OCI-LY3 (cell line): ENCODE measurements at regions not wholly inside any gene's neighbourhood (a gene's known extent, or its start where the extent isn't known, plus 50 kb on each side); places are given as distances from the start of the nearest gene placed in this dataset.

Experiments
- H2AFZ ChIP-seq: fragments of 200-600, 300-600 bp; shearing (Covaris generic); 2 replicates; pipeline ENCODE4 v1.6.0; 2014; ENCODE audit warnings: antibody characterized with exemption, low read depth, low read length
- H3K27ac ChIP-seq: fragments of 200-600, 300-600 bp; sonication (generic); 2 replicates; pipeline ENCODE4 v1.5.1; 2014; ENCODE audit warnings: mild to moderate bottlenecking, low read length, moderate library complexity, mixed read lengths
- H3K27me3 ChIP-seq: fragments of 200-600, 300-600 bp; sonication (generic); 2 replicates; pipeline ENCODE4 v1.6.1; 2014; ENCODE audit warnings: low read depth, low read length, mixed read lengths
- H3K36me3 ChIP-seq: fragments of 200-600, 300-600 bp; sonication (generic); replicated peaks from 2 replicates; pipeline ENCODE3; 2014; ENCODE audit warnings: low read depth, low read length, mixed read lengths
- H3K4me1 ChIP-seq: fragments of 300-600, 200-600 bp; sonication (generic); 2 replicates; pipeline ENCODE4 v1.6.1; 2014; ENCODE audit warnings: low read length, mixed read lengths
- H3K4me2 ChIP-seq: fragments of 200-600, 300-600 bp; sonication (generic); 2 replicates; pipeline ENCODE4 v1.6.1; 2014; ENCODE audit warnings: low read length, mixed read lengths
- H3K4me3 ChIP-seq: fragments of 300-600, 200-600 bp; sonication (generic); 2 replicates; pipeline ENCODE4 v1.5.1; 2014; ENCODE audit warnings: antibody characterized with exemption, mild to moderate bottlenecking, low read length, moderate library complexity
- H3K79me2 ChIP-seq: fragments of 300-600, 200-600 bp; shearing (Covaris generic); 2 replicates; pipeline ENCODE4 v1.6.1; 2014; ENCODE audit warnings: mild to moderate bottlenecking, low read length, mixed read lengths
- H3K9ac ChIP-seq: fragments of 300-600, 200-600 bp; shearing (Covaris generic); 2 replicates; pipeline ENCODE4 v1.6.0; 2014; ENCODE audit warnings: mild to moderate bottlenecking, low read length, moderate library complexity
- H3K9me3 ChIP-seq: fragments of 200-600, 300-600 bp; shearing (Covaris generic); 2 replicates; pipeline ENCODE4 v1.6.1; 2014; ENCODE audit warnings: low read length, mixed read lengths; ENCODE audit not compliant: insufficient read depth
- H4K20me1 ChIP-seq: fragments of 200-600, 300-600 bp; sonication (generic); 2 replicates; pipeline ENCODE4 v1.6.1; 2016; ENCODE audit warnings: low read length, mixed read lengths; ENCODE audit not compliant: insufficient read depth
- EZH2phosphoT487 ChIP-seq: fragments of 200-600 bp; shearing (Covaris generic); IDR thresholded peaks from 2 replicates; pipeline ENCODE4 v1.6.1; 2018; ENCODE audit warnings: antibody characterized with exemption, mixed run types, low read depth
- TF ChIP-seq, protein P1 (sequence below): fragments of 200-600, 300-600 bp; sonication (generic); IDR thresholded peaks from 2 replicates; pipeline ENCODE4 v1.5.1; 2014; ENCODE audit warnings: antibody characterized with exemption, low read length, low read depth

DNA sequence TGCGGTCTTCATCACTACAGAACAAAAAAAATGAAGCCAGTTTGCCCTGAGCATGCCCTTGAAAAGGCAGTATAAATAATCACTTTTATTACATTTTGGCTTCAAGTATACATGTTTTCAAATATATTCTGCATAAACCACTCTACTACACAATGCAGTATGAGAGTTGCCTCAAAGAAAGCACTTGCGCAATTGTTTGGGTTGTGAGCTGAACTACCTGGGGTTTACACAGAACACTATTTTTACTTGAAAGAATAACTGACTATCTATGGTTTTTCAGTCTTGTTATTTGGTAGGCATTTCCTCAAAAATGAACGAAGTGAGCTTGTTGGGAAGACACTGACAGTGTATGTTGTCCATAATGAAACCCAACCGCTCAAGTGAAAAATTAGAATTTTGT is 264.4 kb upstream of the KLF12 start:
- no peaks in the 10 kb centered on the region for H3K9me3 ChIP-seq

DNA sequence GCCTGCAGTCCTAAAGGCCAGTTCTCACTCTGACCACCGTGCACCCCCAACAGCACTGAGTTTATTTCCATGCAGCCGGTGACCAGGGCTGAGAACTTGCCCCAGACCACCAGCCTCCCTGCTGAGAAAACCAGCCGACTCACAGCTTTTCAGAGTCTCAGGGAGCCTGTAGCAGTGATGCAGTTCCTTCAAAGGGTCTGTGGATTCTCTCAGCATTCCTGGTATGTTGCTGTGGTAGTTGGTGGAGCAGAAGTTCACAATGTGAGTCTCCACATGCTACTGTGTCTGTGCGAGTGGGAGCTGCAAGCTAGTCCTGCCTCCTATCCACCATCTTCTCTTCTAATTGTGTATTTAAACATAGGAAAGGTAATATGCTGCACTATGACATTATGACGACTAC is 254.9 kb upstream of the KLF12 start:
- no peaks in the 10 kb centered on the region for H3K9me3 ChIP-seq
- no peaks in the 10 kb centered on the region for H3K27me3 ChIP-seq
- H3K4me2 ChIP-seq: no peak overlapping the region
- no peak overlapping the region for H3K9ac ChIP-seq
- no peak overlapping the region for H3K4me3 ChIP-seq
- H3K79me2 ChIP-seq: no peaks in the 10 kb centered on the region
- no peaks in the 10 kb centered on the region for H3K36me3 ChIP-seq
- TF ChIP-seq, protein P1, sequence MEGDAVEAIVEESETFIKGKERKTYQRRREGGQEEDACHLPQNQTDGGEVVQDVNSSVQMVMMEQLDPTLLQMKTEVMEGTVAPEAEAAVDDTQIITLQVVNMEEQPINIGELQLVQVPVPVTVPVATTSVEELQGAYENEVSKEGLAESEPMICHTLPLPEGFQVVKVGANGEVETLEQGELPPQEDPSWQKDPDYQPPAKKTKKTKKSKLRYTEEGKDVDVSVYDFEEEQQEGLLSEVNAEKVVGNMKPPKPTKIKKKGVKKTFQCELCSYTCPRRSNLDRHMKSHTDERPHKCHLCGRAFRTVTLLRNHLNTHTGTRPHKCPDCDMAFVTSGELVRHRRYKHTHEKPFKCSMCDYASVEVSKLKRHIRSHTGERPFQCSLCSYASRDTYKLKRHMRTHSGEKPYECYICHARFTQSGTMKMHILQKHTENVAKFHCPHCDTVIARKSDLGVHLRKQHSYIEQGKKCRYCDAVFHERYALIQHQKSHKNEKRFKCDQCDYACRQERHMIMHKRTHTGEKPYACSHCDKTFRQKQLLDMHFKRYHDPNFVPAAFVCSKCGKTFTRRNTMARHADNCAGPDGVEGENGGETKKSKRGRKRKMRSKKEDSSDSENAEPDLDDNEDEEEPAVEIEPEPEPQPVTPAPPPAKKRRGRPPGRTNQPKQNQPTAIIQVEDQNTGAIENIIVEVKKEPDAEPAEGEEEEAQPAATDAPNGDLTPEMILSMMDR: no peak
- no peak for TF ChIP-seq EZH2phosphoT487
- H3K4me1 ChIP-seq: no peaks in the 10 kb centered on the region
- H2AFZ ChIP-seq: no peak overlapping the region
- H3K27ac ChIP-seq: no peak overlapping the region
- H4K20me1 ChIP-seq: no peaks in the 10 kb centered on the region

More for the DNA sequence above, 264.4 kb upstream of the KLF12 start:
- Histone ChIP-seq H2AFZ (no peak overlapping the region), H3K9ac (no peak overlapping the region), H3K79me2 (no peaks in the 10 kb centered on the region), H3K27ac (no peak overlapping the region), H3K4me3 (no peak overlapping the region), H3K36me3 (no peaks in the 10 kb centered on the region), H3K4me1 (no peaks in the 10 kb centered on the region), H3K27me3 (no peaks in the 10 kb centered on the region), H4K20me1 (no peaks in the 10 kb centered on the region), H3K4me2 (no peak overlapping the region)
- no peak for TF ChIP-seq EZH2phosphoT487
- TF ChIP-seq, protein P1: no peak

DNA sequence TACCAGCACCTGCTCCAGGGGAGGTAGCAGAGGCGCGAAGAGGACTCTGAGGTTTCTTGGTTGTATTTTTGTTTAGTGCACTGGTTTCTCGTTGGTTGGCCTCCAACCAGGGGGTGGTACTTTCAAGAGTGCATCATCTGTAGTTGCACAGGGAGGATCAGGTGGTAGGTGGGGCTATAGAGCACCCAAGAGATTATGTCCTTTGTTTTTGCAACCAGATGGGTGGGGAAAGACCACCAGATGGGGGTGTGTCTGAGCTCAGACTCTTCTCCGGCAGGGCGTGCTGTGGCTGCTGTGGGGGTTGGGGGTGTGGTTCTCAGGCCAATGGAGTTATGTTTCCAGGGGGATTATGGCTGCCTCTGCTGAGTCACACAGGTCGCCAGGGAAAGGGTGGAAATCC is 254.4 kb upstream of the KLF12 start:
- no peak overlapping the region for H3K9ac ChIP-seq
- no peak overlapping the region for H2AFZ ChIP-seq
- no peaks in the 10 kb centered on the region for H4K20me1 ChIP-seq
- TF ChIP-seq EZH2phosphoT487: no peak
- TF ChIP-seq, protein P1: no peak
- H3K4me2 ChIP-seq: no peak overlapping the region
- H3K9me3 ChIP-seq: no peaks in the 10 kb centered on the region
- H3K27ac ChIP-seq: no peak overlapping the region
- H3K4me1 ChIP-seq: no peaks in the 10 kb centered on the region
- H3K36me3 ChIP-seq: no peaks in the 10 kb centered on the region
- no peaks in the 10 kb centered on the region for H3K79me2 ChIP-seq
- no peaks in the 10 kb centered on the region for H3K27me3 ChIP-seq
- no peak overlapping the region for H3K4me3 ChIP-seq

DNA sequence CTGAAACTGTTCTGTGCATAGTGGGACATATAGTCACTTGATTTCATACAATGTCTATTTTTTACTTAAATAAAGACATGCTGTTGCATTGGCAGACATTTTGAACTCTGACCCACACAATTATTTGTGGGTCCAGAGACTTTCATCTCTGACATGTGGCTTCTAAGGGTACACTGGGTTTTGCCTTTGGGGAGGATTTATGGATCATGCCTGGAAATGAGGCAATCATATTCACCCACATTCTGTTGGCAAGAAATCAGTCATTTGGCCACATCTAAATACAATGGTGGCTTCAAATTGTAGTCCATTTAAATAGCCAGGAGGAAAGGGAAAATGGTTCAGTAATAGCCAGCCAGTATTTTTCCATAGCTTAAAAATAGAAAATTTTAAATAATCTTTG is 238.3 kb upstream of the KLF12 start:
- Histone ChIP-seq H3K4me2 (no peak overlapping the region), H3K9me3 (no peaks in the 10 kb centered on the region), H3K4me1 (no peaks in the 10 kb centered on the region), H3K9ac (no peak overlapping the region), H3K27ac (no peak overlapping the region), H2AFZ (no peak overlapping the region), H3K27me3 (no peaks in the 10 kb centered on the region), H4K20me1 (no peaks in the 10 kb centered on the region), H3K36me3 (no peaks in the 10 kb centered on the region), H3K4me3 (no peak overlapping the region), H3K79me2 (no peaks in the 10 kb centered on the region)
- no peak for TF ChIP-seq EZH2phosphoT487
- TF ChIP-seq, protein P1: no peak
